ENCODE measurements at regions not wholly inside any gene's neighbourhood (a gene's known extent, or its start where the extent isn't known, plus 50 kb on each side); places are given as distances from the start of the nearest gene placed in this dataset.

DNA sequence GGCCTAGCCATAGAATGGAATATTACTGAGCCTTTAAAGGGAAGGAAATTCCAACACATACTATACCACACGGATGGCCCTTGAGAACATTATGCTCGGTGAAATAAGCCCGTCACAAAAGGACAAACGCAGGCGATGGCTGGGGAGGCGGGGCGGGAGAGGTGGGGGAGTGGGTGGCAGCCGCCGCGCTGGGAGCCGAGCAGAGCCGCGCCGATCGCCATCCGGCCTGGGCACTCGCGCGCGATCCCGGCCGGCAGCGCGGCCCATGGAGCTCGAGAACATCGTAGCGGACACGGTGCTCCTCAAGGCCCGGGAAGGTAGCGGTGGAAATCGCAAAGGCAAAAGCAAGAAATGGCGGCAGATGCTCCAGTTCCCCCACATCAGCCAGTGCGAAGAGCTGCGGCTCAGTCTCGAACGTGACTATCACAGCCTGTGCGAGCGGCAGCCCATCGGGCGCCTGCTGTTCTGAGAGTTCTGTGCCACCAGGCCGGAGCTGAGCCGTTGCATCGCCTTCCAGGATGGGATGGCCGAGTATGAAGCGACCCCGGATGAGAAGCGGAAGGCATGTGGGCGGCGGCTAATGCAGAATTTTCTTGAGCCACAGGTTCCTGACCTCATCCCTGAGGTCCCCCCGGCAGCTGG is 140.1 kb downstream of the ZDHHC20 start:
- no peak for DNase-seq (ENCODE audit: low read depth)

DNA sequence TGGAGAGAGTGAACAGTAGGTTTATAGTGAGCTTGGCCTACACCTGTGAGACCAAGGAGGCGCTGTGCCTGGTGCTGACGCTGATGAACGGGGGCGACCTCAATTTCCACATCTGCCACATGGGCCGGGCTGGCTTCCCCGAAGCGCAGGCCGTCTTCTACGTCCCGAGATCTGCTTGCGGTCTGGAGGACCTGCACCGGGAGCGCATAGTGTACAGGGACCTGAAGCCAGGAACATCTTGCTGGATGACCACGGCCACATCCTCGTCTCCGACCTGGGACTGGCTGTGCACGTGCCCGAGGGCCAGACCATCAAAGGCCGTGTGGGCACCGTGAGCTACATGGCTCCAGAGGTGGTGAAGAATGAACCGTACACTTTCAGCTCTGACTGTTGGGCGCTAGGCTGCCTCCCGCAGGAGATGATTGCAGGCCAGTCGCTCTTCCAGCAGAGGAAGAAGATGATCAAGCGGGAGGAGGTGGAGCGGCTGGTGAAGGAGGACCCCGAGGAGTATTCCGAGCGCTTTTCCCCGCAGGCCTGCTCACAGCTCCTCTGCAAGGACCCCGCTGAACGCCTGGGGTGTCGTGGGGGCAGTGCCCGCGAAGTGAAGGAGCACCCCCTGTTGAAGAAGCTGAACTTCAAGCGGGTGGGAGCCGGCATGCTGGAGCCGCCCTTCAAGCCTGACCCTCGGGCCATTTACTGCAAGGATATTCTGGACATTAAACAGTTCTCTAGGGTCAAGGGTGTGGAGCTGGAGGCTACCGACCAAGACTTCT is 139.0 kb downstream of the ZDHHC20 start:
- no peak for DNase-seq (ENCODE audit: low read depth)

DNA sequence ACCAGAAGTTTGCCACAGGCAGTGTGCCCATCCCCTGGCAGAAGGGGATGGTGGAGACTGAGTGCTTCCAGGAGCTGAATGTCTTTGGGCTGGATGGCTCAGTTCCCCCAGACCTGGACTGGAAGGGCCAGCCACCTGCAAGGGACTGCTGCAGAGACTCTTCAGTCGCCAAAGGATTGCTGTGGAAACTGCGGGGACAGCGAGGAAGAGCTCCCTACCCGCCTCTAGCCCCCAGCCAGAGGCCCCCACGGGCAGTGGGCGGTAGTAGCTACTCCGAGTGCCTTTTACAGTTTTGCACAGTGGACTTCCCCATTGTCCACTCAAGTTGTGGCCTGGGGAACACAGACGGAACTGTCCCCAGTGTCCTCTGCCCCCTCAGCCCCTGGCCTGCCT is 138.5 kb downstream of the ZDHHC20 start:
- no peak for DNase-seq (ENCODE audit: low read depth)

DNA sequence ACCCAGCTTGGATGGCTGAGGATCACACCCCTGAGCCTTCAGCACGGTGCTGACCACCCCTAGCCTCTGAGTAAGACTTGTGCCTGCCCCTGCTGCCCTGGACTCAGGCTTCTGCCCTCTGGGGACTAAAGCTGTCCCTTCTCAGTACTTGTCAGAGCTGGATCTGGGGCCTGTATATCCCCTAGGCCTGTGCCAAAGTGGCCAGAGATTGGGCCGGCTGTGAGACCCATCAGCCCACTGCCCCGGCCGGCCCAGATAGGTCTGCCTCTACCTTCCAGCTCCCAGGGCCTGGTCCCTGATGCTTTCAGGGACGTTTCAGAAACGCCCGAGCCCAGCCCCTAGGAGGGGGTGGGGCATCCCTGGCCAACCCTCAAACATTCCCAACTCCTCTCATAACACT is 137.8 kb downstream of the ZDHHC20 start:
- DNase-seq (ENCODE audit: low read depth), result no peak

DNA sequence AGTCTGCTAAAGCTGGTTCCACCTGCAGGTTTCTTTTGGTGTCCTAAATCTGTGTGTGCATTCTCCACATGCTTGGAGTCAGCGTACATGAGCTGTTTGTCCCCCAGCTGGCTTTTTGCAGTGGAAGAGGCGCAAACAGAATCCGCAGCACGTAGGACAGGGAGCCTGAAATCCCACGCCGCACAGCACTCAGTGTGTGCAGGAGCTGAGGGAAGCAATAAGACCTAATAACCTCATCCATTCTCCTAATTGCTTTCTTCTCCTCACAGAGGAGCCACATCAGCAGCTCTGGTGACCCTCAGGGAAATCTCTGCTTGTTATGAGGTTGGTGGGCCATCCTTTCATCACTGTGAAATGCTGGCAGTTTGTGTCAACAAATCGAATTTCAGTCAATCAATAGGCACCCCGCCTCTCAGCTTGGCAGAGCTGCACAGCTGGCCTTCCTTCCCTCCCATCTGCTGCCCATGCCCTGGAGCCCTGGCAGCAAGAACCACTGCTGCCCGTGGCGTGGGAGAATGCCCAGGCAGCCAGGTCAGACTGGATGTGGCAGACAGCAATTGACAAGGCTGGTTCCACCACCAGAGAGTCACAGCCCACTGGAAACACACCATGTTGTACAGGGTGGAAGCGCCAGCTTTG is 136.7 kb downstream of the ZDHHC20 start:
- DNase-seq (ENCODE audit: low read depth), result no peak

Data from stimulated activated CD8-positive, alpha-beta memory T cell treated with anti-CD3 and anti-CD28 coated beads, Interleukin-15, amount 100 ng/mL, for 24 hours (primary cell).